NCI-H82 treated with DMSO at 0.1 percent for 48 hours (cell line): ENCODE measurements at regions not wholly inside any gene's neighbourhood (a gene's known extent, or its start where the extent isn't known, plus 50 kb on each side); places are given as distances from the start of the nearest gene placed in this dataset.

Source experiments
- DNase-seq: peaks from one replicate; lab custom pipeline; 2025; ENCODE audit not compliant: unreplicated experiment; lab: John Stamatoyannopoulos, UW

DNA sequence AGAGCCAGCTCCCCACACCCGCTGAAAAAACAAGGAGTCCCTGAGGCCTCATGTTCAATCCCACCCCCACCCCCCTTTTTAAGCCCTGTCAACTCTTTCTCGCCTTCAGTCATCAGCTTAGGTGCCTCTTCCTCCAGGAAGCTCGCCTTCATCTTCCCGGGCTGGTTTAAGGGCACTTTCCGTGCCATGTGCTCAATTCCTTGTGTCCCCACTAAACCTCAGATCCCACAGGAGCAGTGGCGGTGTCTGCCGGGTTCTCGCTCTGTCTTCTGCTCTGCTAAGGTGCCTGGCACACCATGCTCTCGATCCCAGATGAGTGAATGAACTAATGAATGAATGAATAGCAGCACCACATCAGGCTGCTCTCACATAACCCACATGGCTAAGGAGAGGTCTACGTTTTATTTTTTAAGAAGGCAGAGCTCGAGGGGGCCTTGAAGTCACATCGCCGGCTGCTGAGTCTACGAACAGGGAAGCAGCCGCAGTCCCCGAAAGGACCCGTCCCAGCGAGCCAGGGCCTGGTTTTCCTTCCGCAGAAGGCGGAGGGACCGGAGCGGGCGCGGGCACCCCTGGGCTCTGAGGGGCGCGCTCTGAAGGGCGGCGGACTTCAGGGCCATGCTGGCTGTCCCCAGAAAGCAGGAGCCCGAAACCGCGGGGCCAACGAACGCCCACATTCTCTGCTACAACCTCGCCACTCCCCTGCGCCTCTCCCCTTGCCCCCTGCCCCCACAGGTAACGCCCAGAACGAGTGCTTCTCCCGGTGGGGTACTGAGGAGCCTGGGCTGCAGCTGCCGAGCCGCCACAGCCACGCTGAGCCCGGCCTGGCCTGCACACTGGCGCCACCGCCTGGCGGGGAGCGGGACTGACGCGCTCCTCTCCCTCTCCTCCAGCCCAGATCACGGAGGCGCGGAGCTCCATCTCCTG is 73.4 kb upstream of the KCNMA1 start:
- DNase-seq: peak; percentile 11

DNA sequence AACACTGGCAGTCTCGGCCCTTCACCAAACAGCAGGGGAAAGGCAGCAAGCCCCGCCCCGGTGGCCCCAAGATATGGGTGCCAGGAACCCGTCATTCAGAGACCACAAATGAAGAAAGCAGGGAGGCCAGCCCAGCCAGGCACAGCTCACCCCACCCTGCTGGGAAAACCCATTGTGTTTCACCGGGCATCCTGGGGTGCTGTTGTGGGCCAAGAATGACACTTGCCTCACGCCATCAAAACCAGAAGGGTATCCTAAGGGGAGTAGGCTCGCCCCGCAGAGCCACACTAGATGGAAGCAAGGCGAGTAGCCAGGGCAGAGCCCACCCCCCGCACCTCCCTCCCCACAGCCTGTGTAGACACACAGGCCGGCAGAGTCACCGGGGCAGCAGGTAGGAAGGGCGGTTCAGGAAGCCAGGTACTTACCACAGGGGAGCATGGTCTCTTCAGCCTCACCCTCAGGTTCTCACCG is 72.5 kb upstream of the KCNMA1 start:
- DNase-seq: no peak

DNA sequence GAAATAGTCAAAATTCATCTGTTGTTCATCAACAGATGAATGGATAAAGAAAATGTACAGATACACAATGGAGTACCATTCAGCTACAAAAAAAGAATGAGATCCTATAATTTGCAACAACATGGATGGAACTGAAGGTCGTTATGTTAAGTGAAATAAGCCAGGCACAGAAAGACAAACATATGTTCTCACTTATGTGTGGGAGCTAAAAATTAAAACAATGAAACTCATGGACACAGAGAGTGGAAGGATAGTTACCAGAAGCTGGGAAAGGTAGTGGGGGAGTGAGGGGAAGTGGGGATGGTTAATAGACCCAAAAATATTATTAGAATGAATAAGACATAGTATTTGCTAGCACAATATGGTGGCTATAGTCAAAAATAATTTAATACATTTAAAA is 70.0 kb upstream of the KCNMA1 start:
- DNase-seq: no peak

DNA sequence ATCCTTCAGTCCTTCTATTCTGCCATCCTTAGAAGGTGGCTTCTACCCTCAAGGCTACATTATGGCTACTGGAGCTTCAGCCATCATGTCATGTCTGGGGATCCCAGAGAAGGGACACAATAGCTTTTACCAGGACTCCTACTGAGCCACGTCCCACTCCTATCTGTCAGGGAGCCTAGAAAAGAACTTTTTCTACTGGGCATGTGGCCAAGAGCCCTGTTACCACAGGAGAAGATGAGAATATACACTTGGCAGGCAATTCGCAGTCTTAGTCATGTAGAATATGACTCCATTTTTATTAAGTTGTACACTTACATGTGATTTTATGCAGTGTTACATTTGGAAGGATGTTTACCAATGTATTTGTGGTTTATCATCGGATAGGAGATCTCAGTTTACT is 64.6 kb upstream of the KCNMA1 start:
- DNase-seq: no peak

DNA sequence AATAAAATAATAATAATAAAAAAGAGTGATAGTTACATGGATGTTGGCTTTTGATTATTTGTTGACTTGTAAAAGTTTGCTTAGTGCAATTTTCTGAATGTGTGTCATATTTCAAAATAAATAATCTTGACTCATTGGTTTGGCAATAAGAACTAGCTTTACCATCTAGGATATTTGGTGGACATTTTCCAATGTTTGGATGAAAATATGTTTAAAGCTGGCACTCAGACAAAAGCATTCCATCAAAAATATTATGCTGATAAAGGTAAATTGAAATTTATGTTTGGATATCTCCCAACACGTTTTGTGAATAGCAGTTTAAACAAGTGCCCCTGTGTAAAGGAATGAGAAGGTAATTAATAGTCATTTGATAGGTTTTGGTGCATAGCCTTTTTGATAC is 62.5 kb upstream of the KCNMA1 start:
- DNase-seq: no peak

DNA sequence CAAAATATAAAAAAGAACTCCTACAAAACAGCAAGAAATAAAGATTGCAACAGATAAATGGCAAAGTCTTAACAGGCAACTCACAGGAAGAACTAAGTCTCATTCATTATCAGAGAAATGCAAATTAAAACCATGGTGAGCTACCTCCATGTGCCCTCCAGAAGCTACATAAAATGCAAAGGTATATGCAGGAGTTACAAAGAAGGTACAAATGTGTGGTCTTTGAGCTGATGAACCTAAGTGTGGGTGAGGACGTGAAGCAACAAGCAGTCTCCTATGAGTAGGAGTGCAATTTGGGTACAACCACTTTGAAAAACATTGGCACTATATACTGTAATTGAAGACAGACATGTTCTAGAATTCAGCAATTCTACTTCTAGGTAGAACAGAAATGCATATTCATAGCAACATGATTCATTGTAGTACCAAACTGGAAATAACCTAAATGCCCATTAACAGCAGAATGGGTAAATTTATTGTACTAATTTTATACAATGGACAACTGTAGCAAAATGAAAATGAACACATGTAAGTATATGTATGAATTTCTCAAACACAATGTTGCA is 61.6 kb upstream of the KCNMA1 start:
- DNase-seq: no peak

DNA sequence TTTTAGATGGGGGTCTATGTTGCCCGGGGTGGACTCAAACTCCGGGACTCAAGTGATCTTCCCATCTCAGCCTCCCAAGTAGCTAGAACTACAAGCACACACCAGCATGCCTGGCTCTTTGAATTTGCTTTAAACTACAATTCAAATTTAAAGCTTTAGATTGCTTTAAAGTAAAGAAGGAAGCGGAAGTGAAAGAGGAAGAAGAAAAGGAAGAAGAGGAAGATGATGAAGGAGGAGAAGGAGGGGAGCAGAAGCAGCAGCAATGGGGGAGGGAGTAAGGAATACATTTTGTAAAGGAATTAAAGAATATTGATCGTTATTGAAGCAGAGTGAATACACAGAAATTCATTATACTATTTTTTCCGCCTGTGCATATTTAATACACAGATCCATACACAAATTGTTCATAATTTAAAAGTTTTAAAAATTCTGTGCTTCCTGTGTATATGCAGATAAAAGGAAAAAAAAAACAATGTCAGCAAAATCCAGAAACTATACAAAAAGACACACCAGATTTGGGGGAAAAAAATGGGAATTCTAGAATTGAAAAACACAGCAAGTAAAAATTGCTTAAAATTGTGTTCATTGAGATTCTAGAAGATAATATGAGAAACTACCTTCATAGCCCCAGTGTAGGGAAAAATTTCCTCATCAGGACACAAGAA is 60.8 kb upstream of the KCNMA1 start:
- DNase-seq: no peak

DNA sequence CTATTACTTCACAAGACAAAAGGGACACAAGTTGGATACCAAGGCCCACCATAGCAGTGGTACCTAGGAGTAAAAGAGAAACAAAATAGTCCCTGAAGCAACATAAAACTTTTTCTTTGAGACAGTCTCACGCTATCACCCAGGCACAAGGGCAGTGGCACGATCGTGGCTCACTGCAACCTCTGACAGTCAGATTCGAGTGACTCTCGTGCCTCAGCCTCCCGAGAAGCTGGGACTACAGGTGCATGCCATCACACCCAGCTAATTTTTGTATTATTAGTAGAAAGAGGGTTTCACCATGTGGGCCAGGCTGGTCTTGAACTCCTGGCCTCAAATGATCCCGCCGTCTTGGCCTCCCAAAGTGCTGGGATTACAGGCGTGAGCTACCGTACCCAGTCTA is 59.0 kb upstream of the KCNMA1 start:
- no peak for DNase-seq

DNA sequence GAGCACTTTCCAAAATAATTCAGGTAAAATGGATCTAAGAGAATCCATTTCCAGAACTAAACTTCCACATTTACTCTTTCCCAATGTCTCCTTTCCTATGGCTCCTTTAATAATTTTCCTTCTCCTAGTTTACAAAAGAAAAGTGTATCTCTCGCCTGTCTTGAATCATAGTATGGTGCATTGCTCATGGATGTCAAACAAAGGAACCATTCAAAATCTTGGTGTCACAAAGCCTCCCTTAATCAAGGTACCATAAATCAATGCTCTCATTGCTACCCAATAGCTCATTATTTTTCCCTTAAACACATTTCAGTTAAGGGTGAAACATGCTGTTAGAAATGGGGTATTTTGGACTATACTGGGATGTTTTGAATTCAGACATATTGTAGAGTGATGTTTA is 57.6 kb upstream of the KCNMA1 start:
- DNase-seq: no peak

DNA sequence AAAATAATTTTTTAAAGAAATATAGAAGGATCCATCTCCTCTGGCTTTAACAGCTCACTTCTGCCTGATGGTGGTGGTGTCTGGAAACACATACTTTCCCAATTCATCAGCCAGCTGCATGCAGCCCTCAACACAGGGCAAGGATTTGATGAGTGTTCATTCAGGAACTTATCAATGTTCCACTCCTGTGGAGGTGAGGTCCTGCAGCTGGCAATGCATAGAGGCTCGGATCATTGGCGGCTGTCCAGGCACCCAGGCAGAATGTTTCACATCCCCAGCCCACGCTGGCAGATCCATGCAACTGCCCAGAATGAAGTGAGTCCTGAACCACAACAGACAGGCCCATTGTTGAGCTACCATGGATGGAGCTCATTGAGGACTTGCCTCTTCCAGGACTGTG is 55.2 kb upstream of the KCNMA1 start:
- no peak for DNase-seq

DNA sequence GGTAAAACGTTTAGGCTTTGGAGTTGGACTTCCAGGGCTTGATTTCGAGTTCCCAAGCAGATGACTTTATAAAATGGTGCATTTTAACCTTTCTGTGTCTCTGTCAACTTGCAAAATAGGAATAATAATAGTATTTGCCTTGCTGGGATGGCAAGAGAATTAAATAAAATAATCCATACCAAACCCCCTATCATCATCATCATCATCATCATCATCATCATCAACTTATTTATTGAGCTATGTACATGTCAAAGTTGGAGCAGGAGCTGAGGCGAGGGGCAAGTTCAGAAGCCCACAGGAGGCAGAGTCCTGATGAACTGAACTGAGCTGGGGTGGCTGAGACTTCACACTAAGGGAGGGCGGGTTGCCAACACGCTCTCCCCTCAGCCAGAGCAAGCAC is 51.7 kb upstream of the KCNMA1 start:
- DNase-seq: no peak

DNA sequence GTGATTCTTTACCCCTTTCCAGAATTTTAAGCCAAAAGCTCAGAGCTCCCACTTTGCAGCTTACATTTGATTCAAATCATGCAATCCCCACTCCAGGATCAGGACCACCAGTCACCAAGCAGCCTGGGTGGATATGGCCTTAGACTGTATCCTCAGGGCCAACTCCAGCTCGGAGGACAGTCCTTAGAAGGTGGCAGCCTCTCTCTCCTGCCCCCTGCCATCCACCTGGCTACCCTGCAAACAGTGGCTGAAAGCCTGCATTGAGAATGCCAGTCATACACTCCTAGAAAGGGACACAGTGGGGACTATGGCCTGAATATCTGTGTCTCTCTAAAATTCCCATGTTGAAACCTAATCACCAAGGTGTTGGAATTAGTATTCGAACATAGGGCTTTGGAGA is 50.0 kb upstream of the KCNMA1 start:
- DNase-seq: no peak
